ENCODE measurements at regions not wholly inside any gene's neighbourhood (a gene's known extent, or its start where the extent isn't known, plus 50 kb on each side); places are given as distances from the start of the nearest gene placed in this dataset.

- no peak for TF ChIP-seq PATZ1 (CRISPR knock-in tag; IDR thresholded peaks at IDR 0.05; ENCODE audit: borderline replicate concordance)
Measured at GRCh38 chr2:133655610-133656009, 87.3 kb upstream of the NCKAP5 start (continued).

DNA sequence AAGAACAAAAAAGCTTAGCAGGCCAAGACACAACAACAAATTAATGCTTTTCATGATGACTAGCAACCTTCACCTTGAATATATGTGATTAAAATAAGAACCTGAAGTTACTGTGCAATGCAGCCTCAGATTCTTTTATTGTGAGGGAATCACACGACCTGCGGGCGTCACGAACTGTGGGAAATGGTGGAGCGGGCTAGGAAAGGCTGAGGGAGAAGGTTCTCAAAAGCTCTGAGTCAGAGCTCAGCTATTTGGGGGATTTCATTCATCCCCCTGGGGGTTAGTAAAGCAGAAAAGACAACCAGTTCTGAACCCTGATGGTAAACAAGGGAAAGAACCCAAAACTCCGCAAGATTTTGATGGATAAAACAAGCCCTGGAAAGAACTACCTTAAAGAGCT lies 89.3 kb upstream of the NCKAP5 start:
- TF ChIP-seq ZNF565 (CRISPR knock-in tag; conservative IDR thresholded peaks at IDR 0.05; ENCODE audit: low read depth) (no peak), ESRRG (CRISPR knock-in tag; IDR thresholded peaks at IDR 0.05) (no peak), ZC3H10 (CRISPR knock-in tag; IDR thresholded peaks at IDR 0.05) (no peak), TCF4 (CRISPR knock-in tag; IDR thresholded peaks at IDR 0.05; ENCODE audit: borderline replicate concordance) (no peak), ZFP3 (CRISPR knock-in tag; IDR thresholded peaks at IDR 0.05) (no peak), ARNTL (CRISPR knock-in tag; IDR thresholded peaks at IDR 0.05; ENCODE audit: borderline replicate concordance, low read depth) (no peak), PATZ1 (CRISPR knock-in tag; IDR thresholded peaks at IDR 0.05; ENCODE audit: borderline replicate concordance) (no peak), PPARA (CRISPR knock-in tag; IDR thresholded peaks at IDR 0.05; ENCODE audit: borderline replicate concordance) (no peak), ZNF8 (CRISPR knock-in tag; IDR thresholded peaks at IDR 0.05) (no peak)
- TF ChIP-seq, protein P1, sequence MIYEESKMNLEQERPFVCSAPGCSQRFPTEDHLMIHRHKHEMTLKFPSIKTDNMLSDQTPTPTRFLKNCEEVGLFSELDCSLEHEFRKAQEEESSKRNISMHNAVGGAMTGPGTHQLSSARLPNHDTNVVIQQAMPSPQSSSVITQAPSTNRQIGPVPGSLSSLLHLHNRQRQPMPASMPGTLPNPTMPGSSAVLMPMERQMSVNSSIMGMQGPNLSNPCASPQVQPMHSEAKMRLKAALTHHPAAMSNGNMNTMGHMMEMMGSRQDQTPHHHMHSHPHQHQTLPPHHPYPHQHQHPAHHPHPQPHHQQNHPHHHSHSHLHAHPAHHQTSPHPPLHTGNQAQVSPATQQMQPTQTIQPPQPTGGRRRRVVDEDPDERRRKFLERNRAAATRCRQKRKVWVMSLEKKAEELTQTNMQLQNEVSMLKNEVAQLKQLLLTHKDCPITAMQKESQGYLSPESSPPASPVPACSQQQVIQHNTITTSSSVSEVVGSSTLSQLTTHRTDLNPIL (CRISPR knock-in tag; IDR thresholded peaks at IDR 0.05; ENCODE audit: low read depth), result no peak
- TF ChIP-seq, protein P2, sequence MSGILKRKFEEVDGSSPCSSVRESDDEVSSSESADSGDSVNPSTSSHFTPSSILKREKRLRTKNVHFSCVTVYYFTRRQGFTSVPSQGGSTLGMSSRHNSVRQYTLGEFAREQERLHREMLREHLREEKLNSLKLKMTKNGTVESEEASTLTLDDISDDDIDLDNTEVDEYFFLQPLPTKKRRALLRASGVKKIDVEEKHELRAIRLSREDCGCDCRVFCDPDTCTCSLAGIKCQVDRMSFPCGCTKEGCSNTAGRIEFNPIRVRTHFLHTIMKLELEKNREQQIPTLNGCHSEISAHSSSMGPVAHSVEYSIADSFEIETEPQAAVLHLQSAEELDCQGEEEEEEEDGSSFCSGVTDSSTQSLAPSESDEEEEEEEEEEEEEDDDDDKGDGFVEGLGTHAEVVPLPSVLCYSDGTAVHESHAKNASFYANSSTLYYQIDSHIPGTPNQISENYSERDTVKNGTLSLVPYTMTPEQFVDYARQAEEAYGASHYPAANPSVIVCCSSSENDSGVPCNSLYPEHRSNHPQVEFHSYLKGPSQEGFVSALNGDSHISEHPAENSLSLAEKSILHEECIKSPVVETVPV (CRISPR knock-in tag; IDR thresholded peaks at IDR 0.05), result no peak
- no peak for ATAC-seq

GRCh38 chr2:133658020-133658903 lies 90.0 kb upstream of the NCKAP5 start:
- no peak for ATAC-seq
- TF ChIP-seq TCF4 (CRISPR knock-in tag; IDR thresholded peaks at IDR 0.05; ENCODE audit: borderline replicate concordance) (no peak), SNAI2 (CRISPR knock-in tag; IDR thresholded peaks at IDR 0.05) (no peak), ZNF8 (CRISPR knock-in tag; IDR thresholded peaks at IDR 0.05) (no peak), ARNTL (CRISPR knock-in tag; IDR thresholded peaks at IDR 0.05; ENCODE audit: borderline replicate concordance, low read depth) (no peak), BACH2 (CRISPR knock-in tag; IDR thresholded peaks at IDR 0.05; ENCODE audit: borderline replicate concordance) (no peak), ZNF565 (CRISPR knock-in tag; conservative IDR thresholded peaks at IDR 0.05; ENCODE audit: low read depth) (no peak), ZFP3 (CRISPR knock-in tag; IDR thresholded peaks at IDR 0.05) (no peak), GLIS3 (CRISPR knock-in tag; IDR thresholded peaks at IDR 0.05) (no peak), RARB (CRISPR knock-in tag; IDR thresholded peaks at IDR 0.05) (no peak), PPARA (CRISPR knock-in tag; IDR thresholded peaks at IDR 0.05; ENCODE audit: borderline replicate concordance) (no peak), ESRRG (CRISPR knock-in tag; IDR thresholded peaks at IDR 0.05) (no peak), PATZ1 (CRISPR knock-in tag; IDR thresholded peaks at IDR 0.05; ENCODE audit: borderline replicate concordance) (no peak), ISL1 (CRISPR knock-in tag; IDR thresholded peaks at IDR 0.05) (no peak), CSDC2 (CRISPR knock-in tag; IDR thresholded peaks at IDR 0.05) (no peak), TOX (CRISPR knock-in tag; IDR thresholded peaks at IDR 0.05; ENCODE audit: borderline replicate concordance) (no peak)
- TF ChIP-seq, protein P1 (CRISPR knock-in tag; IDR thresholded peaks at IDR 0.05; ENCODE audit: low read depth), result no peak
- TF ChIP-seq, protein P3, sequence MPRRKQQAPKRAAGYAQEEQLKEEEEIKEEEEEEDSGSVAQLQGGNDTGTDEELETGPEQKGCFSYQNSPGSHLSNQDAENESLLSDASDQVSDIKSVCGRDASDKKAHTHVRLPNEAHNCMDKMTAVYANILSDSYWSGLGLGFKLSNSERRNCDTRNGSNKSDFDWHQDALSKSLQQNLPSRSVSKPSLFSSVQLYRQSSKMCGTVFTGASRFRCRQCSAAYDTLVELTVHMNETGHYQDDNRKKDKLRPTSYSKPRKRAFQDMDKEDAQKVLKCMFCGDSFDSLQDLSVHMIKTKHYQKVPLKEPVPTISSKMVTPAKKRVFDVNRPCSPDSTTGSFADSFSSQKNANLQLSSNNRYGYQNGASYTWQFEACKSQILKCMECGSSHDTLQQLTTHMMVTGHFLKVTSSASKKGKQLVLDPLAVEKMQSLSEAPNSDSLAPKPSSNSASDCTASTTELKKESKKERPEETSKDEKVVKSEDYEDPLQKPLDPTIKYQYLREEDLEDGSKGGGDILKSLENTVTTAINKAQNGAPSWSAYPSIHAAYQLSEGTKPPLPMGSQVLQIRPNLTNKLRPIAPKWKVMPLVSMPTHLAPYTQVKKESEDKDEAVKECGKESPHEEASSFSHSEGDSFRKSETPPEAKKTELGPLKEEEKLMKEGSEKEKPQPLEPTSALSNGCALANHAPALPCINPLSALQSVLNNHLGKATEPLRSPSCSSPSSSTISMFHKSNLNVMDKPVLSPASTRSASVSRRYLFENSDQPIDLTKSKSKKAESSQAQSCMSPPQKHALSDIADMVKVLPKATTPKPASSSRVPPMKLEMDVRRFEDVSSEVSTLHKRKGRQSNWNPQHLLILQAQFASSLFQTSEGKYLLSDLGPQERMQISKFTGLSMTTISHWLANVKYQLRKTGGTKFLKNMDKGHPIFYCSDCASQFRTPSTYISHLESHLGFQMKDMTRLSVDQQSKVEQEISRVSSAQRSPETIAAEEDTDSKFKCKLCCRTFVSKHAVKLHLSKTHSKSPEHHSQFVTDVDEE (CRISPR knock-in tag; IDR thresholded peaks at IDR 0.05), result no peak
- TF ChIP-seq, protein P4, sequence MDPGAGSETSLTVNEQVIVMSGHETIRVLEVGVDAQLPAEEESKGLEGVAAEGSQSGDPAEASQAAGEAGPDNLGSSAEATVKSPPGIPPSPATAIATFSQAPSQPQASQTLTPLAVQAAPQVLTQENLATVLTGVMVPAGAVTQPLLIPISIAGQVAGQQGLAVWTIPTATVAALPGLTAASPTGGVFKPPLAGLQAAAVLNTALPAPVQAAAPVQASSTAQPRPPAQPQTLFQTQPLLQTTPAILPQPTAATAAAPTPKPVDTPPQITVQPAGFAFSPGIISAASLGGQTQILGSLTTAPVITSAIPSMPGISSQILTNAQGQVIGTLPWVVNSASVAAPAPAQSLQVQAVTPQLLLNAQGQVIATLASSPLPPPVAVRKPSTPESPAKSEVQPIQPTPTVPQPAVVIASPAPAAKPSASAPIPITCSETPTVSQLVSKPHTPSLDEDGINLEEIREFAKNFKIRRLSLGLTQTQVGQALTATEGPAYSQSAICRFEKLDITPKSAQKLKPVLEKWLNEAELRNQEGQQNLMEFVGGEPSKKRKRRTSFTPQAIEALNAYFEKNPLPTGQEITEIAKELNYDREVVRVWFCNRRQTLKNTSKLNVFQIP (CRISPR knock-in tag; IDR thresholded peaks at IDR 0.05; ENCODE audit: borderline replicate concordance, low read depth), result no peak

Measured in SK-N-SH treated with all-trans-retinoic acid at 6 μM for 48 hours (cell line).